Choroid plexus epithelial cell (primary cell): ENCODE measurements at regions not wholly inside any gene's neighbourhood (a gene's known extent, or its start where the extent isn't known, plus 50 kb on each side); places are given as distances from the start of the nearest gene placed in this dataset.

ENCODE experiments used
- DNase-seq: peaks from one replicate; pipeline ENCODE4 v3.0.0-alpha.2; 2010; ENCODE audit warnings: low read depth
- H3K4me3 ChIP-seq: 2 replicates; pipeline ENCODE4 v1.5.1; 2011; ENCODE audit warnings: low read depth, mild to moderate bottlenecking, control low read depth, low read length, moderate library complexity
- CTCF ChIP-seq: conservative IDR thresholded peaks from 2 replicates; pipeline ENCODE4 v1.5.1; 2011; ENCODE audit warnings: low read depth, mild to moderate bottlenecking, control low read depth, inconsistent platforms, low read length, moderate library complexity

- H3K4me3 ChIP-seq: no peak overlapping the region
- DNase-seq: peak; percentile 71
- peak; percentile 17 for TF ChIP-seq CTCF
These were observed 95.2 kb upstream of the TP53I11 start for GRCh38 chr11:45045683-45046471.

- DNase-seq: no peak
- H3K4me3 ChIP-seq: no peak overlapping the region
- no peak for TF ChIP-seq CTCF
These were observed 97.7 kb upstream of the TP53I11 start for GRCh38 chr11:45048313-45048841.

GRCh38 chr11:45048870-45049691 is 97.4 kb upstream of the PRDM11 start:
- no peak overlapping the region for H3K4me3 ChIP-seq
- TF ChIP-seq CTCF: no peak
- DNase-seq: no peak

- no peak for TF ChIP-seq CTCF
- H3K4me3 ChIP-seq: no peak overlapping the region
- no peak for DNase-seq
These were observed 96.3 kb upstream of the PRDM11 start for GRCh38 chr11:45050111-45050510.

- no peak for TF ChIP-seq CTCF
- DNase-seq: no peak
- H3K4me3 ChIP-seq: no peak overlapping the region
These were observed 94.8 kb upstream of the PRDM11 start for GRCh38 chr11:45051621-45052020.

GRCh38 chr11:45052361-45052760 is 94.1 kb upstream of the PRDM11 start:
- no peak for DNase-seq
- H3K4me3 ChIP-seq: no peak overlapping the region

More at GRCh38 chr11:45052361-45052760, 94.1 kb upstream of the PRDM11 start:
- TF ChIP-seq CTCF: no peak
